ENCODE measurements at regions not wholly inside any gene's neighbourhood (a gene's known extent, or its start where the extent isn't known, plus 50 kb on each side); places are given as distances from the start of the nearest gene placed in this dataset.

GRCh38 chr5:27722337-27722736, 684.0 kb upstream of the CDH9 start:
- TF ChIP-seq CTCF (conservative IDR thresholded peaks at IDR 0.05; ENCODE audit: low read depth), result no peak
- no peak overlapping the region for H3K27ac ChIP-seq
- POLR2A ChIA-PET (ENCODE audit: low non-redundant PET), result no interaction called here
- CTCF ChIA-PET, result no interaction called here
- no peak for DNase-seq (ENCODE audit: low spot score)

- ChIA-PET CTCF (interaction anchor here (0.6 kb wide), 1 partner anchor 238 kb away, joined by 3 read pairs; no protein-coding TSS in a partner anchor), POLR2A (ENCODE audit: low non-redundant PET) (no interaction called here)
- no peak for TF ChIP-seq CTCF (conservative IDR thresholded peaks at IDR 0.05; ENCODE audit: low read depth)
- no peak overlapping the region for H3K27ac ChIP-seq
- peak; percentile 16 for DNase-seq (ENCODE audit: low spot score)
Observed at GRCh38 chr5:27708534-27708933, 670.1 kb upstream of the CDH9 start.

GRCh38 chr5:27706832-27707231, 668.4 kb upstream of the CDH9 start:
- POLR2A ChIA-PET (ENCODE audit: low non-redundant PET), result no interaction called here
- CTCF ChIA-PET, result no interaction called here
- peak; percentile 49 for DNase-seq (ENCODE audit: low spot score)
- H3K27ac ChIP-seq, result no peak overlapping the region
- no peak for TF ChIP-seq CTCF (conservative IDR thresholded peaks at IDR 0.05; ENCODE audit: low read depth)

DNA sequence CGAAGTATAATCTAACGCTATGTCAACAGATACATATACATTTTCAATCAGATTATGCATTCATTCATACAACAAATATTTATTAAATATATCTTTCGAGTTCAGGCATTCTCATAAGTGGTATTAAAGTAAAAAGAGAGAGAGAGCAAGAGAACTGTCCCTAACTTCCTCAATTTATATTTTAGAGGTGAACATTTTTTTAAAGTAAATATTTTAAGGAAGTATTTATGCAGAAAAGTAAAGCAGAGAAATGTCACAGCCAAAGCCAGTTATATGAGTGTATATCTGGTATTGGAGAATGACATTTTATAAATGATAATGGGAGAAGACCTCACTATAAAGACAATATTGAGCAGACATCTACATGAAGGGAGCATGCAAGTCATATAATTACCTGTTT, 667.3 kb upstream of the CDH9 start:
- TF ChIP-seq CTCF (conservative IDR thresholded peaks at IDR 0.05; ENCODE audit: low read depth), result no peak
- no peak for DNase-seq (ENCODE audit: low spot score)
- no peak overlapping the region for H3K27ac ChIP-seq
- CTCF ChIA-PET, result no interaction called here
- POLR2A ChIA-PET (ENCODE audit: low non-redundant PET), result no interaction called here

GRCh38 chr5:27701931-27702903, 663.8 kb upstream of the CDH9 start:
- CTCF ChIA-PET, result no interaction called here
- POLR2A ChIA-PET (ENCODE audit: low non-redundant PET), result no interaction called here
- no peak for TF ChIP-seq CTCF (conservative IDR thresholded peaks at IDR 0.05; ENCODE audit: low read depth)
- peak; percentile 2 for DNase-seq (ENCODE audit: low spot score)
- no peak overlapping the region for H3K27ac ChIP-seq

- H3K27ac ChIP-seq, result no peak overlapping the region
- no peak for TF ChIP-seq CTCF (conservative IDR thresholded peaks at IDR 0.05; ENCODE audit: low read depth)
- ChIA-PET POLR2A (ENCODE audit: low non-redundant PET) (no interaction called here), CTCF (no interaction called here)
- DNase-seq (ENCODE audit: low spot score), result no peak
Observed at GRCh38 chr5:27700526-27700925, 662.1 kb upstream of the CDH9 start.
